GM12872 (cell line): ENCODE measurements at regions not wholly inside any gene's neighbourhood (a gene's known extent, or its start where the extent isn't known, plus 50 kb on each side); places are given as distances from the start of the nearest gene placed in this dataset.
A peak's percentile ranks its signal among the peaks of the same experiment; 100 is the strongest.

Experiments
- TF ChIP-seq, protein P1 (sequence below): IDR thresholded peaks from 3 replicates; pipeline ENCODE4 v1.5.1; 2011; ENCODE audit warnings: low read depth, mild to moderate bottlenecking, low read length, moderate library complexity; ENCODE audit not compliant: insufficient read depth

- TF ChIP-seq, protein P1, sequence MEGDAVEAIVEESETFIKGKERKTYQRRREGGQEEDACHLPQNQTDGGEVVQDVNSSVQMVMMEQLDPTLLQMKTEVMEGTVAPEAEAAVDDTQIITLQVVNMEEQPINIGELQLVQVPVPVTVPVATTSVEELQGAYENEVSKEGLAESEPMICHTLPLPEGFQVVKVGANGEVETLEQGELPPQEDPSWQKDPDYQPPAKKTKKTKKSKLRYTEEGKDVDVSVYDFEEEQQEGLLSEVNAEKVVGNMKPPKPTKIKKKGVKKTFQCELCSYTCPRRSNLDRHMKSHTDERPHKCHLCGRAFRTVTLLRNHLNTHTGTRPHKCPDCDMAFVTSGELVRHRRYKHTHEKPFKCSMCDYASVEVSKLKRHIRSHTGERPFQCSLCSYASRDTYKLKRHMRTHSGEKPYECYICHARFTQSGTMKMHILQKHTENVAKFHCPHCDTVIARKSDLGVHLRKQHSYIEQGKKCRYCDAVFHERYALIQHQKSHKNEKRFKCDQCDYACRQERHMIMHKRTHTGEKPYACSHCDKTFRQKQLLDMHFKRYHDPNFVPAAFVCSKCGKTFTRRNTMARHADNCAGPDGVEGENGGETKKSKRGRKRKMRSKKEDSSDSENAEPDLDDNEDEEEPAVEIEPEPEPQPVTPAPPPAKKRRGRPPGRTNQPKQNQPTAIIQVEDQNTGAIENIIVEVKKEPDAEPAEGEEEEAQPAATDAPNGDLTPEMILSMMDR: no peak
Observed at GRCh38 chr2:138086576-138086975, 122.3 kb downstream of the HNMT start.

DNA sequence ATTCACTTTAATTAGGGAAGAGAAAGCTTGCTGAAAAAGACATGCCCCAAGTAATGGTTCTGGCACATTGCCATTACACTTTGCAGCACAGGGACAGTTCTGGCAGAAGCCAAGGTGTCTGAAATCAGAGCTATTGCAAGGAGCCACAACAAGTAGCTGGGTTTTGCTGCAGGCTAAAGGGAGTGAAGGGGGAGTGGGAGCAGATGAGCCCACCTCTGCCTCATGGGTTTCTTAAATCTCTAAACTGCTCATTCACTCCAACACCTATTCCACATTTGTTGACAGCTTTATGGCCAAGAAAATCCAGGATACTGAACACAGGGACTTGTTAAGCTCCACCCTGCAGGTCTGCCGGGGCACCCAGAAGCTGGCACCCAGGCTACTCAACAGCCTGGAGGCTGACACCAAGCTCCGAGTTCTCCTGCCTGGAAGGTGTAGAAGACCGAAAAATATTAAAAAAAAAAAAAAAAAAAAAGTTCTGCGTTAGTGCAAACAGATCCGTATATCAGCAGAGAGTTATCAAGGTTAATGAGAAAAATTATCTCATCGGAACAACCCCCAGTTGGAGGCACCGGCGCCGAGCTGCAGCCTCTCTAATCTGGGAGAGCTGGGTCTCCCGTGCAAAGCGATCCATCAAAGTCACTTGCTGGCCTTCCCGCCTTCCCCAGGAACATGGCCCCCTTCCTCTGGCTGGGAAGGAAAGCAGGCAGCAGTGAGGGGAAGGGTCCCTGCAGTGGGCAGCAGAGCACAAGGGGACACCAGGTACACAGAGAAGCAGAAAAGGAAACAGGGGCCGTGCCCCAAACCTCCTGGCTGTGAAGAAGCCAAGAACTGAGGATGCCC lies 123.7 kb downstream of the HNMT start:
- TF ChIP-seq, protein P1: no peak

GRCh38 chr2:138090330-138090729 lies 126.1 kb downstream of the HNMT start:
- TF ChIP-seq, protein P1: peak; percentile 60; the same call in 2 of the 3 replicates

- TF ChIP-seq, protein P1: no peak
Observed at GRCh38 chr2:138093455-138093854, 129.2 kb downstream of the HNMT start.

GRCh38 chr2:138094031-138094430 lies 129.8 kb downstream of the HNMT start:
- TF ChIP-seq, protein P1: no peak

DNA sequence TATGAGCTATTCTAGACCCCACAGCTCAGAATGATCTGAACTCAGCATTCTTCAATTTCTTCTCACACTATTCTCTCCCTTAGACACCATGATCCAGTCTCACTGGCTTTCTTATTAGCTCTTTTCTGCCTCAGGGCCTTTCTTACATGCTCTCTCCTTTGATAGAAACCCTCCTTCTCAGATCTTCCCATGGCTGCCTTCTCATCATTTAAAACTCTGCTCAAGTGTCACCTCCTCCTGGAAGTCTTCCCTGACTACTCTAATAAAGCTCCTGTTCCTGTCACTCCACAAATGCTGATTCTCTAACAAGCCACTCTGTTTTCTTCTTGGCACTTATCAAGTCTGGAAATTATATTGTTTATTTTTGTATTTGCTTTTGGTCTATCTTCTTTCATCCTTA lies 131.1 kb downstream of the HNMT start:
- TF ChIP-seq, protein P1: no peak

- TF ChIP-seq, protein P1: no peak
Observed at GRCh38 chr2:138101718-138102117, 137.4 kb downstream of the HNMT start.
